GM19438 (cell line): ENCODE measurements at regions not wholly inside any gene's neighbourhood (a gene's known extent, or its start where the extent isn't known, plus 50 kb on each side); places are given as distances from the start of the nearest gene placed in this dataset.
"Not testable (repeated sequence)": the region's sequence is repeated elsewhere in the genome, so short reads cannot be mapped to it uniquely, and the experiment has no call there.

ENCODE experiments used
- ATAC-seq: cut with Tn5 transposase; IDR thresholded peaks from one replicate; pipeline ENCODE4 v1.9.1; 2021; ENCODE audit warnings: low read depth; ENCODE audit not compliant: unreplicated experiment

- ATAC-seq = no peak
Measured at GRCh38 chr5:12675959-12676358, 771.7 kb upstream of the CTNND2 start.

GRCh38 chr5:12672141-12672540, 767.9 kb upstream of the CTNND2 start:
- no peak for ATAC-seq

GRCh38 chr5:12669326-12669725, 765.1 kb upstream of the CTNND2 start:
- ATAC-seq = no peak

GRCh38 chr5:12668564-12668963, 764.3 kb upstream of the CTNND2 start:
- no peak for ATAC-seq

- ATAC-seq = not testable (repeated sequence)
Measured at GRCh38 chr5:12667818-12668217, 763.6 kb upstream of the CTNND2 start.

- not testable (repeated sequence) for ATAC-seq
Measured at GRCh38 chr5:12665772-12666171, 761.5 kb upstream of the CTNND2 start.

GRCh38 chr5:12662545-12663314, 758.5 kb upstream of the CTNND2 start:
- ATAC-seq = no peak

DNA sequence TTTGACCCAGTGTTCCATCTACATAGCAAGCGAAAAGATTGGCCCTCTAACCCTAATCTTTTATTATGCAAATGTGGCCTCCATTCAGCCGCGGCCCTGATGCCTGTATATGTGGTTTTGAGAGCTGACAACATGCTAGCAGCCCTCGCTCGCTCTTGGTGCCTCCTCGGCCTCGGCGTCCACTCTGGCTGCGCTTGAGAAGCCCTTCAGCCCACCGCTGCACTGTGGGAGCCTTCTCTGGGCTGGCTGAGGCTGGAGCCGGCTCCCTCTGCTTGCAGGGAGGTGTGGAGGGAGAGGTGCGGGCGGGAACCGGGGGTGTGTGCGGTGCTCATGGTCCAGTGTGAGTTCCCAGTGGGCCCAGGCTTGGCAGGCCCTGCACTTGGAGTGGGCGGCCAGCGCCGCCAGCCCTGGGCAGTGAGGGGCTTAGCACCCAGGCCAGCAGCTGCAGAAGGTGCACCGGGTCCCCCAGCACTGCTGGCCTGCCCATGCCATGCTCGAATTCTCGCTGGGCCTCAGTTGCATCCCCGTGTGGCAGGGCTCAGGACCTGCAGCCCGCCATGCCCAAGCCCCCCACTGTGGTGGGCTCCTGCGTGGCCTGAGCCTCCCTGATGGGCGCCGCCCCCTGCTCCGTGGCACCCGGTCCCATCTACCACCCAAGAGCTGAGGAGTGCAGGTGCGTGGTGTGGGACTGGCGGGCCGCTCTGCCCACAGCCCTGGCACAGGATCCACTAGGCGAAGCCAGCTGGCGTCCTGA, 757.5 kb upstream of the CTNND2 start:
- ATAC-seq = no peak

GRCh38 chr5:12660279-12661107, 756.2 kb upstream of the CTNND2 start:
- not testable (repeated sequence) for ATAC-seq

- no peak for ATAC-seq
Measured at GRCh38 chr5:12659686-12660085, 755.4 kb upstream of the CTNND2 start.

- ATAC-seq = no peak
Measured at GRCh38 chr5:12658871-12659446, 754.7 kb upstream of the CTNND2 start.

DNA sequence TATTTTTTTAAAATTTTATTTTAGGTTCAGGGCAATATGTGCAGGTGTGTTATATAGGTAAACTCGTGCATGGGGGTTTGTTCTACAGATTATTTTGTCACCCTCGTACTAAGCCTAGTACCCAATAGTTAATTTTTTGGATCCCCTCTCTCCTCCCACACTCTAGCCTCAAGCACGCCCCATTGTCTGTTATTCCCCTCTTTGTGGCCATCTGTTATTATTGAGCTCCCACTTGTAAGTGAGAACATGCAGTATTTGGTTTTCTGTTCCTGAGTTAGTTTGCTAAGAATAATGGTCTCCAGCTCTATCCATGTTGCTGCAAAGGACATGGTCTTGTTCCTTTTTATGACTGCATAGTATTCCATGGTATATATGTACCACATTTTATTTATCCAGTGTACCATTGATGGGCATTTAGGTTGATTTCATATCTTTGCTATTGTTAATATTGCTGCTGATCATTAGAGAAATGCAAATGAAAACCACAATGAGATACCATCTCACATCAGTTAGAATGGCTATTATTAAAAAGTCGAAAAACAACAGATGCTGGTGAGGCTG, 753.7 kb upstream of the CTNND2 start:
- not testable (repeated sequence) for ATAC-seq

- no peak for ATAC-seq
Measured at GRCh38 chr5:12655675-12656074, 751.4 kb upstream of the CTNND2 start.

DNA sequence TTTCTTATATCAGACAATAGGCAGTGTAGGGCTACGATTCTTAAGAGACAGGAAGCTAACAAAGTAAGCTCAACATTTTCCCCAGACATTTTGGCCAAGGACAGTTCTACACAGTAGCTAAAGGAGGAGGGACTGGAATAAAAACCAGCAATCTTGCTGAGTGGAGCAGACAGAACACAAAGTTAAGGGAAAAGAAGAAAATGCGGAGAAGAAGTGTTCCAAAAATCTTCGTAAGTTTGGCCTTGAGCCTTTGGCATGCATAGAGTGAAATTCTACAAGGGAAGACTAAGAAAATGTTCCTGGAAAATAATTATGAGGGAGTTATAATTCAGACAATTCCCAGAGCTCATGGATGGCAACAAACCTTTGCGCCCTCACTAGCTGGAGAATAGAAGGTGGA, 748.0 kb upstream of the CTNND2 start:
- ATAC-seq = no peak

DNA sequence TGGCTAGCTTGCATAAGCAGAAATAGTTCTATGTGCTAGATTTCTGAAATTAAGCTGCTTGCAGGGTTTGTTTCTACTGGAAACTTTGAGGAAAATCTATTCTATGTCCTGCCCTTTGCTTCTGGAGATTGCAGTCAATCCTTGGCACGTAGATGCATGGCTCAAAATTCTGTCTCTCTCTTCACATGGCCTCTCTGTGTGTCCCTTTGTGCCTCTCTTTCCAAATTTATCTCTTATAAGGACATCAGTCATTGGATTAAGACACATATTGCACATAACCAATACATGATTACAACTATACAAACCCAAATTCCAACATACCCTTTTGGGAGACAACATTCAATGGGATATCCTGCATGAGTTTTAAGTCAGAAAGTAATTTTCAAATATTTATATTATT, 744.3 kb upstream of the CTNND2 start:
- ATAC-seq = no peak

GRCh38 chr5:12647613-12648012, 743.4 kb upstream of the CTNND2 start:
- no peak for ATAC-seq

DNA sequence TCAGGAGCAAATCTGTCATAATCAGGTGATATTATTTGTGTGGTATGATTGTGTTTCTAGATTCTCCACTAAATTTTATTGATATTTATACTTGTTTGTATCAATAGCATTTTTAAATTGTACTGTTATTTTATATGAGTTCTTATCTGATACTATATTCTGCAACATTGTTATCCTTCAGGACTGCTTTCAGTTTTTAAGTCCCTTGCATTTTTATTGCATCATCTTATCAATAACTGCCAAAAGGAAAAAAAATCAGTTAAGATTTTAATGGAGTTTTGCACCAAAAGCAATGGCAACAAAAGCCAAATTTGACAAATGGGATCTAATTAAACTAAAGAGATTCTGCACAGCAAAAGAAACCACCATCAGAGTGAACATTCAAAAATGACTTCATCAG, 741.3 kb upstream of the CTNND2 start:
- no peak for ATAC-seq

GRCh38 chr5:12636209-12636608, 732.0 kb upstream of the CTNND2 start:
- no peak for ATAC-seq

- no peak for ATAC-seq
Measured at GRCh38 chr5:12626556-12626955, 722.3 kb upstream of the CTNND2 start.

DNA sequence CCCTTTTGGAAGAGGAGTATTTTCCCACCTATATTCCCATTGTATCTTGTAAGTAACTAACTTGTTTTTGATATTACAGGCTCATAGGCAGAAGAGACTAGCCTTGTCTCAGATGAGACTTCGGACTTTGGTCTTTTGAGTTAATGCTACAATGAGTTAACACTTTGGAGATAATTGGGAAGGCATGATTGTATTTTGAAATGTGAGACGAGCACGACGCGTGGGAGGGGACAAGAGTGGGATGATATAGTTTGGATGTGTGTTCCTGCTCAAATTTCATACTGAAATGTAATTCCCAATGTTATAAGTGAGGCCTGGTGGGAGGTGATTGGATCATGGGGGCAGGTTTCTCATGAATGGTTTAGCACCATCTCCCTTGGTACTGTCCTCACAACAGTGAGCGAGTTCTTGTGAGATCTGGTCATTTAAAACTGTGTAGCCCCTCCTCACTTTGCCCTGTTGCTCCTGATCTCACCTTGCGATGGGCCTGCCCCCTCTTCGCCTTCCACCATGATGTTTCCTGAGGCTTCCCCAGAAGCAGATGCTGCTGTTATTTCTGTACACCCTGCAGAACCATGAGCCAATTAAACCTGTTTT, 721.5 kb upstream of the CTNND2 start:
- no peak for ATAC-seq
